GM18520 (cell line): ENCODE measurements at regions not wholly inside any gene's neighbourhood (a gene's known extent, or its start where the extent isn't known, plus 50 kb on each side); places are given as distances from the start of the nearest gene placed in this dataset.

ENCODE experiments used
- ATAC-seq: cut with Tn5 transposase; IDR thresholded peaks from one replicate; pipeline ENCODE4 v1.9.1; 2021; ENCODE audit not compliant: unreplicated experiment

DNA sequence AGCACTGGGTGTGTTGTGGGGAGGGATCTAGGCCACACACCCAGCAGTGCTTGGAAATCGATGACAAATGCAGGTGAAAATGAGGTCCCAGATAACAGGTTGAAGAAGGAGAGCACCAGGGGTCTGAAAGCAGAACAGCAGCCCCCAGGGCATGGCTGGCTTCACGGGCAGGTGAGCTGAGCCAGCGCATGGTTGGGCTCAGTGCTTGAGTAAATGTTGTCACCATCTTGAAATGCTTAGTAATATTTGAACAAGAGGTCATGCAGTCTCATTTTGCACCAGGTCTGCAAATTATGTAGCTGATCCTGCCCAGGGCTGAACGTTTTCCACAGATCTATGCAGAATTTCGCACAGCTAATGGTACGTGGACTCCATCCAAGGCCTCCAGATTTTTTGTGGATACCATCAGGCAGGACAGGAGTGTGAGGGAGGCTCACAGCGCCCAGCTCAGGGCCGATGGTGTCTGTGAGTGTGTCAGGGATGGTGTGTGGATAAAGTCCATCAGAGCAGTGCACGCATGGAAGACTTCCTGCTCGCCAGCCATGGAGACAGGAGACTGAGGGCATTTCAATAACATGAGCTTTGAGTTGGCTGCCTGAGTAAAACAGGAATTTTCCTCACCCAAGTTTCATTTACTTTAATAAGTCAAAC, 53.1 kb upstream of the SNX9 start:
- no peak for ATAC-seq

DNA sequence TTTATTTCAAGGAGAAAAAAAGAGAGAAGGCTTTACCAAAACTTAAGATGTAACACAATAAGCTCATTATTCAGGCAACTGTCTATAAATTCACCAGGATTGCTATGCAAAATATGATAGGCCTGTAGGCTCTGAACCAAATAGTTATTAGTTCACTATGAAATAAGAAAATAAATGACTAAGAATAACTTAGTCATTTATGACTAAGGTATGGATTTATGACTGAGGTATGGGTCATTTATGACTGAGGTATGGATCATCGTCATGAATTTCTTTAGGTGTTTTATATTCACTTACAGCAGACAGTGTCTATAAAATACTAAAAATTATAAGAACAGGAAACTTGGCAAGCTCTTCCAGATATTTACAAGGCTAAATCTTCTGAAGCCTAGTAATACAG, 52.1 kb upstream of the SNX9 start:
- no peak for ATAC-seq

DNA sequence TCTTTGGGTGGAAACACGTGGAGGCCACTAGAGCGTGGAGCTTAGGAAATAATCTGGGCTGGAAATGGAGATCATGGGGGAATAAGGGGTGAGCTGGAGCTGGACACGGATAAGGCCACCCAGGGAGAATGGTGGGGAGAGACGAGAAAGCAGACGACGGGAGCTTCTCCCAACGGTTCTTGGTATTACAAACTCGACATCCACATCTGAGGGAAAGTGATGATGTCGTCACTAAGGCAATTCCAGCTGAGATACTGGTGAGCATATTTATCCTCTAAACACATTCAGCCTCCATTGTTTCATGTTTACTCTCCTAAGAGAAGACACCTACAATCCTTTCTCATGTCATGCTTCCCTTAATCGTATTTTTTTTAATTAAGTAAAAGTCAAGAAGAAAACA, 50.2 kb upstream of the SNX9 start:
- no peak for ATAC-seq
